ENCODE measurements at regions not wholly inside any gene's neighbourhood (a gene's known extent, or its start where the extent isn't known, plus 50 kb on each side); places are given as distances from the start of the nearest gene placed in this dataset.
"Not testable (repeated sequence)": the region's sequence is repeated elsewhere in the genome, so short reads cannot be mapped to it uniquely, and the experiment has no call there.

DNA sequence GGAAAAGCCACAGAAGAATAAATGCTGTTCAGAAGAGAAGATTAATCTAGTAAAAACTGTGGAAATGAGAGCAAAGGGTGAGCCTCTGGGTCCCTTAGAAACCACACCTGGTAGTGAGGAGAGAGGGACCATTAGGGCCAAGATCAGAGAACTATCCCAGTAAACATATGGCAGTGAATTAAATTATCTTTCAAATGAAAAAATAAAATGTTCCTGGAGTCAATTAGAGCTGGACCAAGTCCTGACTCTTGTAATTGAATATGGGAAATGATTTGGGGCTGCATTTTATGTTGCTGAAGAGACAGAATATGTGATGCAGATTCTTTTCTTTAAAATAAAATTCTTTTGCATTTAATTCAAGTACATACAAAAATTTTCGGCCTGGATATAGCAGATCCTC is 62.2 kb upstream of the PAX3 start:
- TF ChIP-seq, protein P1, sequence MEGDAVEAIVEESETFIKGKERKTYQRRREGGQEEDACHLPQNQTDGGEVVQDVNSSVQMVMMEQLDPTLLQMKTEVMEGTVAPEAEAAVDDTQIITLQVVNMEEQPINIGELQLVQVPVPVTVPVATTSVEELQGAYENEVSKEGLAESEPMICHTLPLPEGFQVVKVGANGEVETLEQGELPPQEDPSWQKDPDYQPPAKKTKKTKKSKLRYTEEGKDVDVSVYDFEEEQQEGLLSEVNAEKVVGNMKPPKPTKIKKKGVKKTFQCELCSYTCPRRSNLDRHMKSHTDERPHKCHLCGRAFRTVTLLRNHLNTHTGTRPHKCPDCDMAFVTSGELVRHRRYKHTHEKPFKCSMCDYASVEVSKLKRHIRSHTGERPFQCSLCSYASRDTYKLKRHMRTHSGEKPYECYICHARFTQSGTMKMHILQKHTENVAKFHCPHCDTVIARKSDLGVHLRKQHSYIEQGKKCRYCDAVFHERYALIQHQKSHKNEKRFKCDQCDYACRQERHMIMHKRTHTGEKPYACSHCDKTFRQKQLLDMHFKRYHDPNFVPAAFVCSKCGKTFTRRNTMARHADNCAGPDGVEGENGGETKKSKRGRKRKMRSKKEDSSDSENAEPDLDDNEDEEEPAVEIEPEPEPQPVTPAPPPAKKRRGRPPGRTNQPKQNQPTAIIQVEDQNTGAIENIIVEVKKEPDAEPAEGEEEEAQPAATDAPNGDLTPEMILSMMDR (conservative IDR thresholded peaks at IDR 0.05; ENCODE audit: low read length), result no peak
- no peak for DNase-seq (ENCODE audit: low read depth)
- H3K4me3 ChIP-seq (ENCODE audit: low read length), result no peak overlapping the region

DNA sequence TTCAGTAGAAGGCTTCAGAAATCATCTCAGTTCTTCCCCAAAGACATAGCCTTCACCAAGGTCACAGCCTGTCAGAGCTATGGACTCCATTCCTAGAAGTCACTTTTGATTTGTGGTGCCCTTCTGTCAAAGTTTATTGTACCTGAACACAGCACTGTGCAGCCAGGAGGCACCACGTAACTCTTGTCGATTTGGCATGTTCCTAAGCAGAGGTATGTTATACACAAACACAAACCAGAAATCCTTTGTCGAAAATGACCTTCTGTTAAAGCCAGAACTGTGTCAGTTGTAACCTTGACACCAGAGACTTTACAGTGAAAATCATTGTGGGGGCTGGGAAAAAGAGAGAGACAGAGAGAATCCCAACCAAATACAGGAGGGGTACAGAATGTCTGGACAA is 62.6 kb upstream of the SGPP2 start:
- no peak overlapping the region for H3K4me3 ChIP-seq (ENCODE audit: low read length)
- no peak for DNase-seq (ENCODE audit: low read depth)
- TF ChIP-seq, protein P1 (conservative IDR thresholded peaks at IDR 0.05; ENCODE audit: low read length), result no peak

DNA sequence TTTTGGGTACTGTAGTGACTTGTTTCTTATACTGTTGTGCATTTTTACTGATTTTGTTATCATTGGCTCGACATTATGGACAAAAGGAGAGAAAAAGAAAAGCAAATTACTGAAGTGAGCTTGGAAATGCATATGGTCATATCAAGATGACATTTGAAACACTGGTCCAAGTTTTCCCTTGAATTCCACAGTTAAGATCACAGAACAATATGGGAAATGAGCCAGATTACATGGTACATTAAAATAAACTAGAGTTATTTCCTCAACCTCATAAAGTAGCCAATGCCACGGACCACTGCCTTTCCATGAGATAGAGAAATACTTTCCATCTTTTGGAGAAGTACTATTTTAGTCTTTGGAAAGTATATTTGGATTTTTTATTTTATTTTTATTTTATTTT is 62.0 kb upstream of the SGPP2 start:
- DNase-seq (ENCODE audit: low read depth), result no peak
- TF ChIP-seq, protein P1 (conservative IDR thresholded peaks at IDR 0.05; ENCODE audit: low read length), result no peak
- no peak overlapping the region for H3K4me3 ChIP-seq (ENCODE audit: low read length)

DNA sequence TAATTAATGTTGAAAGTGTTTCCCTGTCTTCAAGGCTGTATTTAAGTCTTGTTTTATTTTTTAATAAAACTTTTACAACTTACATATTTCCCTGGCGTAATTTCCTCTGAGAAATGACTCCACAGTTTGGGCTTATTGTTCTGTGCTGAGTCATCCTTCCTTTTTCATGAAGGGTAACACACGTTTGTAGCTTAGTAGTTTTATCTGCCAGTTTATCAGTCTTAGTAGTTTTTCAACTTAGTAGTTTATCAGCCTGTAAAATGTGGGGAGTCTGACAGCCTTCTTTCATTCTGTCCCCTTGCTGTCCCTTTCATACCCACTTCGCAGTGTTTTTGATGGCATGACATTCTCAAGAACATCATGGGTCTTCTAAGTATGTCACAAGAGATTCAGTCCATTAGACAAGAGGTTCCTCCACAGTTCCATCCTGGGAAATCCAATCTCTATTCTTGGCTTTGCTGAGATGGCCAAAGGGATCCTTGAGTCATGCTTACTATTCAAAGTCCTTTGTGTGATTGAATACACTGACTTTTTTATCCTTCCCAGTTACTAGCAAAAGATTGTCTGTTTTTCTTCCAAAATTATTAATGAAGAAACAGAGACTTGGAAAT is 60.0 kb upstream of the SGPP2 start:
- DNase-seq (ENCODE audit: low read depth), result no peak
- TF ChIP-seq, protein P1 (conservative IDR thresholded peaks at IDR 0.05; ENCODE audit: low read length), result no peak
- H3K4me3 ChIP-seq (ENCODE audit: low read length), result no peak overlapping the region

DNA sequence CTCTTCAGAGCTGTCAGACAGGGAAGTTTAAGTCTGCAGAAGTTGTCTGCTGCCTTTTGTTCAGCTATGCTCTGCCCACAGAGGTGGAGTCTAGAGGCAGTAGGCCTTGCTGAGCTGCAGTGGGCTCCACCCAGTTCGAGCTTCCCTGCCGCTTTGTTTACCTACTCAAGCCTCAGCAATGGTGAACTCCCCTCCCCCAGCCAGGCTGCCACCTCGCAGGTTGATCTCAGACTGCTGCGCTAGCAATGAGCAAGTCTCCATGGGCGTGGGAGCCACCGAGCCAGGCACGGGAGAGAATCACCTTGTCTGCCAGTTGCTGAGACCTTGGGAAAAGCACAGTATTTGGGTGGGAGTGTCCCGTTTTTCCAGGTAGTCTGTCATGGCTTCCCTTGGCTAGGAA is 56.1 kb upstream of the SGPP2 start:
- not testable (repeated sequence) for DNase-seq (ENCODE audit: low read depth); H3K4me3 ChIP-seq (ENCODE audit: low read length)

DNA sequence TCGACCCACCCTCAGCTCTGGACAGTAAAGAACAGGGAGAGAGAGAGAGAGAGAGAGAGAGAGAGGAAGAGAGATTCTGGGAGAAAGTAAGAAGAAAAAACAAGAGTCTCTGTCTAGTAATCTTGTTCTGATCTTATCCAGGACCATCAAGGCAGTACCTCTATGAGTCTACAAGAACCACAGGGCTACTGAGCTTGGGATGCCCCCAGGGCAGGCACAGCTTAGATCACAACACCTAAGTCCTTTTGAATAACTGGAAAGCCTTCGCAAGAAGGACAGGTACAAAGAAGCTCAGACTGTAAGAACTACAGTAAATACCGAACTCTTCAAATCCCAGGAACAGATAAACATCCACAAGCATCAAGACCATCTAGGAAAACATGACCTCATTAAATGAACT is 51.4 kb upstream of the SGPP2 start:
- H3K4me3 ChIP-seq (ENCODE audit: low read length), result no peak overlapping the region
- TF ChIP-seq, protein P1 (conservative IDR thresholded peaks at IDR 0.05; ENCODE audit: low read length), result no peak
- no peak for DNase-seq (ENCODE audit: low read depth)
